ENCODE measurements at regions not wholly inside any gene's neighbourhood (a gene's known extent, or its start where the extent isn't known, plus 50 kb on each side); places are given as distances from the start of the nearest gene placed in this dataset.

GRCh38 chr13:57425531-57425930 lies 206.0 kb upstream of the PCDH17 start:
- TF ChIP-seq, protein P1, sequence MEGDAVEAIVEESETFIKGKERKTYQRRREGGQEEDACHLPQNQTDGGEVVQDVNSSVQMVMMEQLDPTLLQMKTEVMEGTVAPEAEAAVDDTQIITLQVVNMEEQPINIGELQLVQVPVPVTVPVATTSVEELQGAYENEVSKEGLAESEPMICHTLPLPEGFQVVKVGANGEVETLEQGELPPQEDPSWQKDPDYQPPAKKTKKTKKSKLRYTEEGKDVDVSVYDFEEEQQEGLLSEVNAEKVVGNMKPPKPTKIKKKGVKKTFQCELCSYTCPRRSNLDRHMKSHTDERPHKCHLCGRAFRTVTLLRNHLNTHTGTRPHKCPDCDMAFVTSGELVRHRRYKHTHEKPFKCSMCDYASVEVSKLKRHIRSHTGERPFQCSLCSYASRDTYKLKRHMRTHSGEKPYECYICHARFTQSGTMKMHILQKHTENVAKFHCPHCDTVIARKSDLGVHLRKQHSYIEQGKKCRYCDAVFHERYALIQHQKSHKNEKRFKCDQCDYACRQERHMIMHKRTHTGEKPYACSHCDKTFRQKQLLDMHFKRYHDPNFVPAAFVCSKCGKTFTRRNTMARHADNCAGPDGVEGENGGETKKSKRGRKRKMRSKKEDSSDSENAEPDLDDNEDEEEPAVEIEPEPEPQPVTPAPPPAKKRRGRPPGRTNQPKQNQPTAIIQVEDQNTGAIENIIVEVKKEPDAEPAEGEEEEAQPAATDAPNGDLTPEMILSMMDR (conservative IDR thresholded peaks at IDR 0.05; ENCODE audit: low read length), result no peak
- TF ChIP-seq EZH2phosphoT487 (IDR thresholded peaks at IDR 0.05; ENCODE audit: borderline replicate concordance), result no peak

Data from Loucy (cell line).